Uterus (tissue), 3 donors: ENCODE measurements at regions not wholly inside any gene's neighbourhood (a gene's known extent, or its start where the extent isn't known, plus 50 kb on each side); places are given as distances from the start of the nearest gene placed in this dataset.

ENCODE experiments used
- DNase-seq, 2 donors: peaks; one replicate each; pipeline ENCODE4 v3.0.0-alpha.2; 2019 to 2020
- H3K27ac ChIP-seq, 2 donors: fragments of 200-600 bp; sonication (generic); 1 replicate in 1 of 2; 2 replicates in 1 of 2; pipeline ENCODE4 v1.5.1; 2016 to 2018
- H3K27me3 ChIP-seq, 2 donors: fragments of 200-600 bp; sonication (generic); one replicate each; pipeline ENCODE4 v1.5.1; 2018 to 2019; ENCODE audit warnings: control low read depth in 1 of 2
- H3K36me3 ChIP-seq, 2 donors: fragments of 200-600 bp; sonication (generic); one replicate each; pipeline ENCODE4 v1.5.1; 2019; ENCODE audit warnings: control low read depth in 1 of 2
- H3K4me1 ChIP-seq, 2 donors: fragments of 200-600 bp; sonication (generic); one replicate each; pipeline ENCODE4 v1.5.1; 2018 to 2019; ENCODE audit warnings: control low read depth in 1 of 2
- H3K4me3 ChIP-seq, 2 donors: fragments of 200-600 bp; sonication (generic); 1 replicate in 1 of 2; 2 replicates in 1 of 2; pipeline ENCODE4 v1.5.1; 2018 to 2019; ENCODE audit warnings: mild to moderate bottlenecking in 1 of 2
- H3K9me3 ChIP-seq, 2 donors: fragments of 200-600 bp; sonication (generic); one replicate each; pipeline ENCODE4 v1.5.1; 2019; ENCODE audit warnings: control low read depth in 1 of 2
- POLR2A ChIP-seq, 2 donors: fragments of 450-650 bp; IDR thresholded peaks; one replicate each; pipeline ENCODE4 v1.6.1; 2016; ENCODE audit warnings: antibody characterized with exemption in 2 of 2, mild to moderate bottlenecking in 1 of 2, moderate library complexity in 1 of 2
- intact Hi-C: fragments of 100-400 bp; cut with DNase I; formaldehyde crosslinking; loops from one replicate; pipeline ENCODE4 v1.15.1; 2023; ENCODE audit warnings: low total_unique reads
- TF ChIP-seq, protein P1 (sequence below), 4 experiments: fragments of 200-600 bp in 2 of 4; fragments of 450-650 bp in 2 of 4; sonication (generic) in 2 of 4; IDR thresholded peaks; one replicate each; pipeline ENCODE4 v1.5.1; 2016 to 2019; ENCODE audit warnings: antibody characterized with exemption in 4 of 4, mild to moderate bottlenecking in 2 of 4, moderate library complexity in 1 of 4
- donor health status: DM: yes; HTN: yes; CAD: no.

- no peaks in the 10 kb centered on the region for H3K4me1 ChIP-seq
- no peak overlapping the region for H3K4me3 ChIP-seq
- TF ChIP-seq POLR2A (IDR thresholded peaks at IDR 0.05): no peak
- TF ChIP-seq, protein P1, sequence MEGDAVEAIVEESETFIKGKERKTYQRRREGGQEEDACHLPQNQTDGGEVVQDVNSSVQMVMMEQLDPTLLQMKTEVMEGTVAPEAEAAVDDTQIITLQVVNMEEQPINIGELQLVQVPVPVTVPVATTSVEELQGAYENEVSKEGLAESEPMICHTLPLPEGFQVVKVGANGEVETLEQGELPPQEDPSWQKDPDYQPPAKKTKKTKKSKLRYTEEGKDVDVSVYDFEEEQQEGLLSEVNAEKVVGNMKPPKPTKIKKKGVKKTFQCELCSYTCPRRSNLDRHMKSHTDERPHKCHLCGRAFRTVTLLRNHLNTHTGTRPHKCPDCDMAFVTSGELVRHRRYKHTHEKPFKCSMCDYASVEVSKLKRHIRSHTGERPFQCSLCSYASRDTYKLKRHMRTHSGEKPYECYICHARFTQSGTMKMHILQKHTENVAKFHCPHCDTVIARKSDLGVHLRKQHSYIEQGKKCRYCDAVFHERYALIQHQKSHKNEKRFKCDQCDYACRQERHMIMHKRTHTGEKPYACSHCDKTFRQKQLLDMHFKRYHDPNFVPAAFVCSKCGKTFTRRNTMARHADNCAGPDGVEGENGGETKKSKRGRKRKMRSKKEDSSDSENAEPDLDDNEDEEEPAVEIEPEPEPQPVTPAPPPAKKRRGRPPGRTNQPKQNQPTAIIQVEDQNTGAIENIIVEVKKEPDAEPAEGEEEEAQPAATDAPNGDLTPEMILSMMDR (IDR thresholded peaks at IDR 0.05): no peak
- H3K27ac ChIP-seq: no peak overlapping the region
- intact Hi-C loops: no loop called here
- no peaks in the 10 kb centered on the region for H3K36me3 ChIP-seq
- no peaks in the 10 kb centered on the region for H3K9me3 ChIP-seq
- H3K27me3 ChIP-seq: no peaks in the 10 kb centered on the region
- DNase-seq: peak in 1 of 2 donors; percentile 7
Measured at GRCh38 chr20:63097336-63097831, 90.6 kb upstream of the BHLHE23 start.

DNA sequence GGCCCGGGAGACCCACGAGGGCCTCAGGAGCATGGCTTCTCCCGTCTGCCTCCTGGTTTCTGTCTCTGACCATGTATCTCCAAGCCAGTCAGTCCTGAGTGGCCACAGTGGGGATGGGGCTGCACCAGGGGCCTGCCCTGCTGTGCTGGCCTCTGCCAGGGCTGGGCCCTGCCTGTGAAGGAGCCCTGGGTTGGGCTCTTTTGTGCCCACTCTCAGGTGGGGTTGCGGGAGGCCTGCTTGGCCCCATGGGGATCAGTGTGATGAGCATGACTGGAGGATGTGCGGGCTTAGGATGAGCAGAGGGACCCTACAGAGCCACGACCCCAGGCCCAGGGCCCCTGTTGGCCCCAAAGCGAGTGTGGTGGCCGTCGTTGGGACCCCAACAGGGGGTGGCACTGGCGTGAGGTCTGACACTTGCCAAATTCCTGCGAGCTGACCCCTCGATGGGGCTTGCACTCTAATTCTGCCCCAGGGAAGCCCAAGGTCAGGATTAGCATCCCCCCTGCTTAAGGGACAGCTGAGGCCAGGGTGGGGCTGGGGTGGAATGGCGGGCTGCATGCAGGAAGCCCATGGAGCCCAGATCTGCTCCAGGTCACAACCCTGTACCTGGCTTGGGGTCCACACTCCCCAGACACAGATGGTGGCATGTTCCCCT is 90.0 kb upstream of the BHLHE23 start:
- no peaks in the 10 kb centered on the region for H3K4me1 ChIP-seq
- H3K27ac ChIP-seq: no peak overlapping the region
- no peak for DNase-seq
- no peak overlapping the region for H3K4me3 ChIP-seq
- no peaks in the 10 kb centered on the region for H3K36me3 ChIP-seq
- TF ChIP-seq, protein P1 (IDR thresholded peaks at IDR 0.05): no peak
- TF ChIP-seq POLR2A (IDR thresholded peaks at IDR 0.05): no peak
- intact Hi-C loops: no loop called here
- no peaks in the 10 kb centered on the region for H3K9me3 ChIP-seq
- no peaks in the 10 kb centered on the region for H3K27me3 ChIP-seq

GRCh38 chr20:63095718-63096654 is 89.2 kb upstream of the BHLHE23 start:
- no peaks in the 10 kb centered on the region for H3K4me1 ChIP-seq
- intact Hi-C loops: no loop called here
- H3K9me3 ChIP-seq: no peaks in the 10 kb centered on the region
- no peak overlapping the region for H3K27ac ChIP-seq
- peak in 1 of 2 donors; percentile 8 for DNase-seq
- no peak overlapping the region for H3K4me3 ChIP-seq
- TF ChIP-seq, protein P1 (IDR thresholded peaks at IDR 0.05): no peak
- TF ChIP-seq POLR2A (IDR thresholded peaks at IDR 0.05): no peak
- H3K27me3 ChIP-seq: no peaks in the 10 kb centered on the region
- H3K36me3 ChIP-seq: no peaks in the 10 kb centered on the region

- intact Hi-C loops: no loop called here
- no peaks in the 10 kb centered on the region for H3K36me3 ChIP-seq
- H3K4me1 ChIP-seq: no peaks in the 10 kb centered on the region
- no peak overlapping the region for H3K4me3 ChIP-seq
- H3K9me3 ChIP-seq: no peaks in the 10 kb centered on the region
- H3K27me3 ChIP-seq: no peaks in the 10 kb centered on the region
- peak in 1 of 2 donors; percentile 2 for DNase-seq
- H3K27ac ChIP-seq: no peak overlapping the region
- no peak for TF ChIP-seq POLR2A (IDR thresholded peaks at IDR 0.05)
- TF ChIP-seq, protein P1 (IDR thresholded peaks at IDR 0.05): no peak
Measured at GRCh38 chr20:63094767-63095499, 88.2 kb upstream of the BHLHE23 start.
